Adrenal gland (tissue), 5 donors: ENCODE measurements at regions not wholly inside any gene's neighbourhood (a gene's known extent, or its start where the extent isn't known, plus 50 kb on each side); places are given as distances from the start of the nearest gene placed in this dataset.

Experiments used
- POLR2A ChIP-seq, 2 donors: fragments of 450-650 bp; IDR thresholded peaks; one replicate each; pipeline ENCODE4 v1.6.1; 2017; ENCODE audit warnings: antibody characterized with exemption in 2 of 2, mild to moderate bottlenecking in 2 of 2, moderate library complexity in 1 of 2
- TF ChIP-seq, protein P1 (sequence below), 6 experiments: fragments of 450-650 bp in 4 of 6; fragments of 200-600 bp in 2 of 6; sonication (generic) in 1 of 6; IDR thresholded peaks; 1 replicate in 5 of 6; 2 replicates in 1 of 6; pipeline versions ENCODE4 v1.5.1 to v1.8.0; 2016 to 2021; ENCODE audit warnings: antibody characterized with exemption in 6 of 6, mild to moderate bottlenecking in 2 of 6, moderate library complexity in 1 of 6
- donor health status: DM: no; HTN: no; CAD: no.

GRCh38 chr15:31733424-31733823 is 296.9 kb upstream of the CHRNA7 start:
- TF ChIP-seq, protein P1, sequence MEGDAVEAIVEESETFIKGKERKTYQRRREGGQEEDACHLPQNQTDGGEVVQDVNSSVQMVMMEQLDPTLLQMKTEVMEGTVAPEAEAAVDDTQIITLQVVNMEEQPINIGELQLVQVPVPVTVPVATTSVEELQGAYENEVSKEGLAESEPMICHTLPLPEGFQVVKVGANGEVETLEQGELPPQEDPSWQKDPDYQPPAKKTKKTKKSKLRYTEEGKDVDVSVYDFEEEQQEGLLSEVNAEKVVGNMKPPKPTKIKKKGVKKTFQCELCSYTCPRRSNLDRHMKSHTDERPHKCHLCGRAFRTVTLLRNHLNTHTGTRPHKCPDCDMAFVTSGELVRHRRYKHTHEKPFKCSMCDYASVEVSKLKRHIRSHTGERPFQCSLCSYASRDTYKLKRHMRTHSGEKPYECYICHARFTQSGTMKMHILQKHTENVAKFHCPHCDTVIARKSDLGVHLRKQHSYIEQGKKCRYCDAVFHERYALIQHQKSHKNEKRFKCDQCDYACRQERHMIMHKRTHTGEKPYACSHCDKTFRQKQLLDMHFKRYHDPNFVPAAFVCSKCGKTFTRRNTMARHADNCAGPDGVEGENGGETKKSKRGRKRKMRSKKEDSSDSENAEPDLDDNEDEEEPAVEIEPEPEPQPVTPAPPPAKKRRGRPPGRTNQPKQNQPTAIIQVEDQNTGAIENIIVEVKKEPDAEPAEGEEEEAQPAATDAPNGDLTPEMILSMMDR (IDR thresholded peaks at IDR 0.05): no peak
- TF ChIP-seq POLR2A (IDR thresholded peaks at IDR 0.05): no peak
